ENCODE measurements at regions not wholly inside any gene's neighbourhood (a gene's known extent, or its start where the extent isn't known, plus 50 kb on each side); places are given as distances from the start of the nearest gene placed in this dataset.
"Not testable (repeated sequence)": the region's sequence is repeated elsewhere in the genome, so short reads cannot be mapped to it uniquely, and the experiment has no call there.

GRCh38 chr7:55736641-55737221 lies 125.8 kb downstream of the SEPTIN14 start:
- not testable (repeated sequence) for TF ChIP-seq POLR2A, CTCF (IDR thresholded peaks at IDR 0.05)

All from body of pancreas (tissue), 4 donors.